C4-2B (cell line): ENCODE measurements at regions not wholly inside any gene's neighbourhood (a gene's known extent, or its start where the extent isn't known, plus 50 kb on each side); places are given as distances from the start of the nearest gene placed in this dataset.

Source experiments
- H3K27ac ChIP-seq: fragments of 450-650 bp; 2 replicates; pipeline ENCODE4 v1.5.1; 2017
- CTCF ChIP-seq: fragments of 450-650 bp; conservative IDR thresholded peaks from 2 replicates; pipeline ENCODE4 v1.5.1; 2017; ENCODE audit warnings: mild to moderate bottlenecking
- ZFX ChIP-seq: fragments of 450-650 bp; IDR thresholded peaks from 2 replicates; pipeline ENCODE4 v1.6.1; 2017

DNA sequence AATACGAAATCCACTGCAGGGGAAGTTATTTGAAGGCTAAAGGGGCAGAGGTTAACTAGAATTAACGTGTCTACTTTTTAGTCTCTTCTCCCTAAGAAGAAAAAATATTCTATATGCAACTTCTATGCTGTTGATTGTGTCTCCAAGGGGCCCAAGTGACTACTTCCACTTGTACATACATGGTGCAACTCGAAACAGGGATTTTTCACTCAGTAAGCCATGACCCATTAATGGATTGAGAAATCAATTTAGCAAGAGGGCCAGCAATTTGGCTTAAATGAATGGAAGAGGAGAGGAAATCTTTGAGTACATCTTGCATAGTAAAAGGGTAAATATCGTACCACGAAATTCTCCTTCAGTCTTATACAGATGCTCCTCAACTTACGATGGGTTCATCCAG is 151.1 kb upstream of the HES1 start:
- H3K27ac ChIP-seq, result no peak overlapping the region
- TF ChIP-seq CTCF, result no peak

GRCh38 chr3:193987186-193987585 is 148.8 kb upstream of the HES1 start:
- no peak overlapping the region for H3K27ac ChIP-seq
- TF ChIP-seq CTCF (no peak), ZFX (no peak)

DNA sequence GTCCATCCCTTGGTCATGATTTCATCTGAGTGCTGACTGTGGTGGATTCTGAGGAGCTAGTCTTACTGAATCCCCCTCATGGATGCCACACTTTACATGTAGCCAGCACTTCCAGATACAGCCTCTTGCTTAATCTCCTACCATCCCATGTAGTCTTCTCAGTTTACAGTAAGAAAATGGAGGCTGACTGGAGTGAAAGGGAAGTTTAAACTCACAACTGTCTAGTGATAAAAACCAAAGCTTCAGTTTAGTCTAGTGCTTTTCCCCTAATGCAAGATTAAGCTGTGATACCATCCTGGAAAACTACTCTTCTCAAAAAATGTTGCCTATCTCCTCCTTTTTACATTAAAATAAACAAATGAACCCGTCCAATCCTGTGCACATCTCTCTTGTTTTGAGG is 146.8 kb upstream of the HES1 start:
- H3K27ac ChIP-seq, result no peak overlapping the region
- TF ChIP-seq CTCF (no peak), ZFX (no peak)

DNA sequence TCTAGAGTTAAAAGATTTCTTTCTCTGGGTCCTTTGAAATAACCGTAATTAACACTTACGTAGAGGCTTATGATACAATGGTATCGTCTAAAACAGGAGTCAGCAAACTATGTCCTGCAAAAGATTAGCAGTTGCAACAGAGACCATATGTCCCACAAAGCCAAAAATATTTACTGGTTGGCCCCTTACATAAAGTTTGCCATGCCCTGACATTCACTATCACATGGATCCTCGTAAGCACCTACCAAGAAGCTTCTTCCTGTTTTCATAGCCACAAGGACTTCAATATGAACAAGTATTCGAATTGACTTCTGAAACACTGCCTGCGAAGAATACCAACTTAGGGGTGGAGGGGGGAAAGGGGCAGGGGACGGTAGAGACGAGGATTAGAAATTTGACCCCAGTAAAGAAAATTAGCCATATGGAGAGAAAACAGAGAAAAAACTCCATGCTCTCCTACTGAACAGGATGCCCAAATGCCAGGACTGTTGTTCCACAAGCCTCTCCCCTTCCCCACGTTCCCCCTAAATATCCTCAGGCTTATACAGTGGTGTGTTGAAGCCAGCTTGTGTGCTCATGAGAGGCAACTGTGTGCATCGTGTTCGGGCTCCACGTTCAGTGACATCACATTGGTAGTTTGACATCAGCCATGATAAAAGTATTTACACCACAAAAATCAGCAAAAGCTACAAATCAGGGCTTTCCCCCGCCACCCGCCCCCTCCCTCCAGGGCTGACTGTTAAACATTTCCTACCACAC is 144.1 kb upstream of the HES1 start:
- TF ChIP-seq CTCF (no peak), ZFX (no peak)
- H3K27ac ChIP-seq, result no peak overlapping the region

DNA sequence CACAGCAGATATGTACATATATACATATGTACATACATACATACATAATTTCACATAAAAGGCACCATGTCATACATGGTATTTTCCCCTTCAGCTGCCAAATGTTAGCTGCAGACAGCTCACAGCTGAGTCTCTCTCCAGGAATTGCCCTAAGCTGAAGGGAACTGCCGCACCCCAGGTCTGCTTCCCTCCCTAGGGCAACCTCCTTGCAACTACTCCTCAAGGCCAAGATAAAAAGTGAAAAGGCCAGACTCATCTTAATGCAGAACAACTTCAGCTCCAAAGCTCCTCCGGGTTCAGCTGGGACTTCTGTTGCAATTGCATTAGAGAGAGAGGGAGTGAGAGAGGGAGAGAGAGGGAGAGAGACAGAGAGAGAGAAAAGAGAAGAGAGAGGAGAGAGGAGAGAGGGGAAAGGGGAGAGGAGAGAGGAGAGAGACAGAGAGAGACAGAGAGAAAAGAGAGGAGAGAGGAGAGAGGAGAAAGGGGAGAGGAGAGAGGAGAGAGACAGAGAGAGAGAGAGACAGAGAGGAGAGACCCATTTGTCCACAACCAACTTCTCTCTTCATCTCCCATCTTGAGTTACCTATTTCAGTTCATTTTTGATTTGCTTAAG is 143.4 kb upstream of the HES1 start:
- TF ChIP-seq CTCF (no peak), ZFX (no peak)
- H3K27ac ChIP-seq, result no peak overlapping the region

- TF ChIP-seq ZFX, result no peak
- no peak for TF ChIP-seq CTCF
- H3K27ac ChIP-seq, result no peak overlapping the region
Observed at GRCh38 chr3:193996221-193996620, 139.7 kb upstream of the HES1 start.

DNA sequence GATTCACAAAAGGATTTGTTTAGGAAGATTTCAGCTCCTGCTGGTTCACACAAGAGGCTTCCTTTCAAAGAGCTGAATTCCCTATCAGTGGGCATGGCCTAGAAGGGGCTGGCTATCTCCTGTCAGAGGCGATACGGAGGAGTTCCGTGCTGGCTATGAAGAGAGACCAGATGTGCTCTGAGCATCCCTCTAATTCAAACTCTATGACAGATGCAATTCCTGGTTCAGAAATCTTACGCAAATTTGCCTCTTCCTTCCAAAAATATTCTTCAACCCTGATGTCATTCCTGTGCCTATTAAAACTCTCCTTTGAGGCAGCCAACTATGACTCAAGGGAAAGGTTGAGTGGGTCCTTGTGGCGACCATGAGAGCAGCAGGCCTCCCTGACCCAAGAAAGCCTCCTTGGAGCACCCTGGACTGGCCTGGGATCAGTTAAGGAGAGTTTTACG is 139.3 kb upstream of the HES1 start:
- H3K27ac ChIP-seq, result peak overlapping the region; percentile 11
- TF ChIP-seq CTCF, result no peak
- TF ChIP-seq ZFX, result no peak
